Esophagus squamous epithelium (tissue), 4 donors: ENCODE measurements at regions not wholly inside any gene's neighbourhood (a gene's known extent, or its start where the extent isn't known, plus 50 kb on each side); places are given as distances from the start of the nearest gene placed in this dataset.

Experiments used
- CTCF ChIP-seq, 6 experiments: fragments of 450-650 bp in 4 of 6; fragments of 200-600 bp in 2 of 6; sonication (generic) in 2 of 6; IDR thresholded peaks; one replicate each; pipeline ENCODE4 v1.5.1; 2016 to 2019; ENCODE audit warnings: antibody characterized with exemption in 6 of 6, mild to moderate bottlenecking in 4 of 6, moderate library complexity in 4 of 6
- POLR2A ChIP-seq, 4 donors: fragments of 450-650 bp; IDR thresholded peaks; one replicate each; pipeline ENCODE4 v1.6.1; 2017; ENCODE audit warnings: antibody characterized with exemption in 4 of 4, mild to moderate bottlenecking in 4 of 4, moderate library complexity in 3 of 4

- TF ChIP-seq CTCF (IDR thresholded peaks at IDR 0.05) (no peak), POLR2A (IDR thresholded peaks at IDR 0.05) (no peak)
Observed at GRCh38 chr13:74571811-74572210, 437.6 kb upstream of the KLF12 start.
